ENCODE measurements at regions not wholly inside any gene's neighbourhood (a gene's known extent, or its start where the extent isn't known, plus 50 kb on each side); places are given as distances from the start of the nearest gene placed in this dataset.

DNA sequence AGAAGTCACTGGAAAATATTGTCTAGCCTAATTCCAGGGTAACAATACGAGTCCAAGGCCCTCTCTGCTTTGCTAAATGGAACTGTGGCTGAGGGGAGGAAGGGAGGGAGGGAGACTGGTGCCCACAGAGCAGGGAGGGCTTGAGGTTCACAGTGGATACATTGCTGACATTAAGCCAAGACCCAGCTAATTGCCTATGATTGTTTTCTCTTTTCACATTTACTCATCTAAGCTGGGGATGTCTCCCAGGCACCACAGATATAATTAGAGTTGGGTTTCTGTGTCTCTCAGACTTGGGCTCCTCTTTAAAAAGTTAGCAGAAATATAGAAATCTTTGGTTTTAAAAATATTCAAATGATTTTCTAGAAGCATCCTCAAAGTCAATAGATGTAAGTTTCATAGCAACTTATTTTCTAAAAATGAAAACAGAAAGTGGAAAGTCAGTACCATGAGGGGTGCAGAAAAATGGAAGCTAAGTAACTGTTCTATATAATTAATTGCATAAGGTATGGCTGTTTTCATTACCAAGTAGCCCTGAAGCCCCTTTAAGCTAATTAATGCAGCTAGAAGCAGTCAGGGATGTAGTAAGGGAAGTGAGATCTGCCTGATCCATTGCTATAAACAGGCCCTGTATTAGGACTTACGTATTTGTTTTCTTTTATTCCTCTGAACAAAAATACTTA lies 259.8 kb downstream of the NDUFS4 start:
- TF ChIP-seq, protein P1, sequence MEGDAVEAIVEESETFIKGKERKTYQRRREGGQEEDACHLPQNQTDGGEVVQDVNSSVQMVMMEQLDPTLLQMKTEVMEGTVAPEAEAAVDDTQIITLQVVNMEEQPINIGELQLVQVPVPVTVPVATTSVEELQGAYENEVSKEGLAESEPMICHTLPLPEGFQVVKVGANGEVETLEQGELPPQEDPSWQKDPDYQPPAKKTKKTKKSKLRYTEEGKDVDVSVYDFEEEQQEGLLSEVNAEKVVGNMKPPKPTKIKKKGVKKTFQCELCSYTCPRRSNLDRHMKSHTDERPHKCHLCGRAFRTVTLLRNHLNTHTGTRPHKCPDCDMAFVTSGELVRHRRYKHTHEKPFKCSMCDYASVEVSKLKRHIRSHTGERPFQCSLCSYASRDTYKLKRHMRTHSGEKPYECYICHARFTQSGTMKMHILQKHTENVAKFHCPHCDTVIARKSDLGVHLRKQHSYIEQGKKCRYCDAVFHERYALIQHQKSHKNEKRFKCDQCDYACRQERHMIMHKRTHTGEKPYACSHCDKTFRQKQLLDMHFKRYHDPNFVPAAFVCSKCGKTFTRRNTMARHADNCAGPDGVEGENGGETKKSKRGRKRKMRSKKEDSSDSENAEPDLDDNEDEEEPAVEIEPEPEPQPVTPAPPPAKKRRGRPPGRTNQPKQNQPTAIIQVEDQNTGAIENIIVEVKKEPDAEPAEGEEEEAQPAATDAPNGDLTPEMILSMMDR (IDR thresholded peaks at IDR 0.05): no peak
- no peak for TF ChIP-seq POLR2A (IDR thresholded peaks at IDR 0.05)
